GM12878 (cell line): ENCODE measurements at regions not wholly inside any gene's neighbourhood (a gene's known extent, or its start where the extent isn't known, plus 50 kb on each side); places are given as distances from the start of the nearest gene placed in this dataset.

ENCODE experiments used
- ATAC-seq: fragments of 200-7000 bp; cut with Tn5 transposase; 3 replicates; pipeline ENCODE4 v1.9.1; 2020; ENCODE audit warnings: mild to moderate bottlenecking, moderate library complexity
- BruUV-seq: library from RNA; stranded (reverse); fragments of 400-500 nt; replicated peaks from 2 replicates; lab custom pipeline; 2021; lab: Mats Ljungman, UMichigan
- CTCF ChIA-PET: fragments of 300-600 bp; sonication (Branson Sonifier 250); formaldehyde crosslinking; extraction: SDS; loops from one replicate; lab custom pipeline; 2021; ENCODE audit warnings: inconsistent platforms; lab: Yijun Ruan, JAX
- POLR2A ChIA-PET: fragments of 350-600 bp; formaldehyde crosslinking; extraction: SDS; loops from one replicate; lab custom pipeline; 2021; ENCODE audit warnings: inconsistent platforms; lab: Charles Lee
- RAD21 ChIA-PET: fragments of 300-600 bp; sonication (Branson Sonifier 250); formaldehyde crosslinking; loops from one replicate; lab custom pipeline; 2023; ENCODE audit warnings: antibody characterized with exemption; ENCODE audit not compliant: unreplicated experiment; lab: Charles Lee
- SMC1A ChIA-PET: fragments of 300-600 bp; sonication (Branson Sonifier 250); formaldehyde crosslinking; loops from one replicate; lab custom pipeline; 2023; ENCODE audit not compliant: unreplicated experiment, uncharacterized antibody; lab: Charles Lee
- DNase-seq: peaks from one replicate; pipeline ENCODE4 v3.0.0-alpha.2; 2011; ENCODE audit warnings: low read depth, low spot score
- FAIRE-seq: peaks from 3 replicates; lab custom pipeline; 2011; peaks lifted over from hg19 to GRCh38; lab: Jason Lieb, UNC
- H2AFZ ChIP-seq: 2 replicates; pipeline ENCODE4 v1.6.0; 2011; ENCODE audit warnings: low read depth, low read length, control low read depth; ENCODE audit not compliant: control insufficient read depth
- H3K27ac ChIP-seq: 2 replicates; pipeline ENCODE4 v1.5.1; 2011; ENCODE audit warnings: control low read depth; ENCODE audit not compliant: control insufficient read depth, insufficient read depth
- H3K27me3 ChIP-seq, 2 experiments: replicated peaks in 1 of 2; 2 replicates each; pipeline versions ENCODE4 v1.6.0 to v1.6.1; 2011; ENCODE audit warnings: low read length in 1 of 2; ENCODE audit not compliant: control insufficient read depth in 2 of 2, insufficient read depth in 2 of 2
- H3K36me3 ChIP-seq, 2 experiments: 2 replicates each; pipeline ENCODE4 v1.5.1; 2011; ENCODE audit warnings: low read length in 1 of 2; ENCODE audit not compliant: control insufficient read depth in 2 of 2, insufficient read depth in 2 of 2
- H3K4me1 ChIP-seq: 2 replicates; pipeline ENCODE4 v1.6.1; 2011; ENCODE audit warnings: mild to moderate bottlenecking, low read length, moderate library complexity, mixed read lengths; ENCODE audit not compliant: control insufficient read depth, insufficient read depth
- H3K4me2 ChIP-seq: 2 replicates; pipeline ENCODE4 v1.6.0; 2011; ENCODE audit warnings: control low read depth; ENCODE audit not compliant: control insufficient read depth, insufficient read depth
- H3K4me3 ChIP-seq: fragments of 200-600 bp; sonication (generic); 2 replicates; pipeline ENCODE4 v1.5.1; 2016
- H3K79me2 ChIP-seq: 2 replicates; pipeline ENCODE4 v1.6.0; 2011; ENCODE audit warnings: low read length; ENCODE audit not compliant: control insufficient read depth, insufficient read depth
- H3K9ac ChIP-seq: 2 replicates; pipeline ENCODE4 v1.8.0; 2011; ENCODE audit warnings: low read length, control low read depth, mixed read lengths; ENCODE audit not compliant: control insufficient read depth, insufficient read depth
- H3K9me3 ChIP-seq: replicated peaks from 3 replicates; pipeline ENCODE4 v1.5.1; 2011; ENCODE audit warnings: mild to moderate bottlenecking, low read length; ENCODE audit not compliant: control insufficient read depth, insufficient read depth
- H4K20me1 ChIP-seq: 2 replicates; pipeline ENCODE4 v1.6.0; 2011; ENCODE audit not compliant: control insufficient read depth, insufficient read depth
- ASH2L ChIP-seq: fragments of 300-600, 200-600 bp; sonication (generic); IDR thresholded peaks from 2 replicates; pipeline ENCODE4 v1.6.1; 2017; ENCODE audit warnings: low read depth, mild to moderate bottlenecking, borderline replicate concordance
- CHD4 ChIP-seq: fragments of 200-600 bp; sonication (generic); IDR thresholded peaks from 2 replicates; pipeline ENCODE4 v1.6.1; 2016; ENCODE audit warnings: mild to moderate bottlenecking
- EED ChIP-seq: sonication (generic); IDR thresholded peaks from 2 replicates; pipeline ENCODE4 v1.6.1; 2016; ENCODE audit warnings: antibody characterized with exemption, low read depth
- GABPA ChIP-seq: IDR thresholded peaks from 2 replicates; pipeline ENCODE4 v1.6.1; 2014; ENCODE audit warnings: antibody characterized with exemption, low read depth, mild to moderate bottlenecking, inconsistent platforms
- JUNB ChIP-seq: IDR thresholded peaks from 2 replicates; pipeline ENCODE4 v1.6.1; 2016; ENCODE audit warnings: antibody characterized with exemption, mild to moderate bottlenecking
- POLR2AphosphoS5 ChIP-seq: IDR thresholded peaks from 2 replicates; pipeline ENCODE4 v1.6.1; 2011; ENCODE audit warnings: mild to moderate bottlenecking, low read length, inconsistent platforms
- RAD51 ChIP-seq: fragments of 450-650 bp; IDR thresholded peaks from 2 replicates; pipeline ENCODE4 v1.6.1; 2016; ENCODE audit warnings: moderate library complexity, mild to moderate bottlenecking, inconsistent platforms
- STAT3 ChIP-seq: IDR thresholded peaks from 2 replicates; pipeline ENCODE4 v1.6.1; 2011; ENCODE audit warnings: low read depth, low read length, improper control_type of control experiment
- TBL1XR1 ChIP-seq: IDR thresholded peaks from 2 replicates; pipeline ENCODE4 v1.6.1; 2012; ENCODE audit warnings: low read depth, low read length, improper control_type of control experiment
- ZNF24 ChIP-seq: fragments of 450-650 bp; IDR thresholded peaks from 2 replicates; pipeline ENCODE4 v1.6.1; 2017; ENCODE audit warnings: antibody characterized with exemption, mild to moderate bottlenecking
- whole genome bisulfite sequencing: methylation state at CpG from one replicate; pipeline ENCODE4 v1.1.6; 2016; ENCODE audit warnings: low lambda C conversion rate; ENCODE audit not compliant: insufficient replicate concordance, insufficient coverage; ENCODE audit errors: missing lambda C conversion rate; 5-methylcytosine and 5-hydroxymethylcytosine counted together
- in situ Hi-C: fragments of 300-500 bp; cut with MboI; formaldehyde crosslinking; loops from 9 replicates; pipeline ENCODE4 v1.14.3; 2018; ENCODE audit warnings: mixed read lengths
- intact Hi-C: fragments of 100-400 bp; cut with micrococcal nuclease; formaldehyde crosslinking; loops from one replicate; pipeline ENCODE4 v1.14.2; 2022; ENCODE audit not compliant: unreplicated experiment
- TF ChIP-seq, protein P1 (sequence below): fragments of 450-650 bp; IDR thresholded peaks from 2 replicates; pipeline ENCODE4 v1.6.1; 2017; ENCODE audit warnings: mild to moderate bottlenecking, moderate library complexity
- TF ChIP-seq, protein P2 (sequence below): IDR thresholded peaks from 2 replicates; pipeline ENCODE4 v1.6.1; 2011; ENCODE audit warnings: low read depth, low read length, improper control_type of control experiment, borderline replicate concordance
- TF ChIP-seq, protein P3 (sequence below): fragments of 450-650 bp; IDR thresholded peaks from 2 replicates; pipeline ENCODE4 v1.6.1; 2017; ENCODE audit warnings: antibody characterized with exemption, mild to moderate bottlenecking, moderate library complexity
- TF ChIP-seq, protein P4 (sequence below): fragments of 450-650 bp; formaldehyde crosslinking; IDR thresholded peaks from 2 replicates; pipeline ENCODE4 v1.4.0; 2022; ENCODE audit warnings: mild to moderate bottlenecking, moderate library complexity

DNA sequence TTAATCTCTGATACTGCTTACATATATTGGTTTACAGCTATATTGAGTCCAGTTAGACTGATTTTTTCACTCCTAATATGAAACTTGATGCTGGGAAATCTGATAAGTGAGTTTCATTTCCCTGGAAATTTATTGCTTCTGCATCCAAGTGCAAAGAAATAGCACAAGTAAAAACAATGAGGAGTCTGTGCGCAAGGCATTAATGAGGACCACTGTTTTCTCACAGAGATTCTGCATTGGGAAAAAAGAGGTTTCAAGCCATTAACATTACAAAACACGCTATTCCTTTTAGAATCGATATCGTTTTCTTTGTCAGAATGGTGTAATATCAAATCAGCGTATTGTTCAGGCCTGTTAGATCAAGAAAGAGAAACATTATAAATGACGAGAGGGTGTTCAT lies 723.3 kb upstream of the ARRDC4 start:
- Histone ChIP-seq H2AFZ (no peak overlapping the region), H3K79me2 (no peaks in the 10 kb centered on the region), H3K27ac (no peak overlapping the region), H4K20me1 (no peaks in the 10 kb centered on the region), H3K36me3 (no peaks in the 10 kb centered on the region), H3K4me2 (no peak overlapping the region), H3K9ac (no peak overlapping the region), H3K9me3 (no peaks in the 10 kb centered on the region), H3K27me3 (no peaks in the 10 kb centered on the region), H3K4me3 (no peak overlapping the region), H3K4me1 (no peaks in the 10 kb centered on the region)
- WGBS: 34% methylated on average over 6 of the region's 6 CpGs
- no peak for DNase-seq
- ChIA-PET SMC1A (interaction anchor here (1.0 to 1.7 kb wide), 4 partner anchors 8 to 879 kb away, joined by 3 to 5 read pairs (median 4); no protein-coding TSS in a partner anchor), POLR2A (no interaction called here), CTCF (interaction anchor here (0.6 to 1.7 kb wide), 3 partner anchors 9 to 745 kb away, joined by 3 to 5 read pairs (median 4); no protein-coding TSS in a partner anchor), RAD21 (interaction anchor here (1.6 to 6.3 kb wide), 3 partner anchors 8 to 910 kb away, joined by 3 to 40 read pairs (median 4); no protein-coding TSS in a partner anchor)
- BruUV-seq: no TSS peak
- intact Hi-C loops (loop anchor here (5.0 to 10.0 kb wide), 4 partner anchors 342 to 910 kb away; no protein-coding TSS in a partner anchor), in situ Hi-C loops (loop anchor here (10.0 kb wide), 3 partner anchors 882 to 1972 kb away; no protein-coding TSS in a partner anchor)
- no peak for FAIRE-seq
- no peak for ATAC-seq
- TF ChIP-seq TBL1XR1 (no peak), JUNB (no peak), CHD4 (no peak), RAD51 (no peak), GABPA (no peak), ZNF24 (no peak), STAT3 (no peak), POLR2AphosphoS5 (no peak), ASH2L (no peak), EED (no peak)
- TF ChIP-seq, protein P1, sequence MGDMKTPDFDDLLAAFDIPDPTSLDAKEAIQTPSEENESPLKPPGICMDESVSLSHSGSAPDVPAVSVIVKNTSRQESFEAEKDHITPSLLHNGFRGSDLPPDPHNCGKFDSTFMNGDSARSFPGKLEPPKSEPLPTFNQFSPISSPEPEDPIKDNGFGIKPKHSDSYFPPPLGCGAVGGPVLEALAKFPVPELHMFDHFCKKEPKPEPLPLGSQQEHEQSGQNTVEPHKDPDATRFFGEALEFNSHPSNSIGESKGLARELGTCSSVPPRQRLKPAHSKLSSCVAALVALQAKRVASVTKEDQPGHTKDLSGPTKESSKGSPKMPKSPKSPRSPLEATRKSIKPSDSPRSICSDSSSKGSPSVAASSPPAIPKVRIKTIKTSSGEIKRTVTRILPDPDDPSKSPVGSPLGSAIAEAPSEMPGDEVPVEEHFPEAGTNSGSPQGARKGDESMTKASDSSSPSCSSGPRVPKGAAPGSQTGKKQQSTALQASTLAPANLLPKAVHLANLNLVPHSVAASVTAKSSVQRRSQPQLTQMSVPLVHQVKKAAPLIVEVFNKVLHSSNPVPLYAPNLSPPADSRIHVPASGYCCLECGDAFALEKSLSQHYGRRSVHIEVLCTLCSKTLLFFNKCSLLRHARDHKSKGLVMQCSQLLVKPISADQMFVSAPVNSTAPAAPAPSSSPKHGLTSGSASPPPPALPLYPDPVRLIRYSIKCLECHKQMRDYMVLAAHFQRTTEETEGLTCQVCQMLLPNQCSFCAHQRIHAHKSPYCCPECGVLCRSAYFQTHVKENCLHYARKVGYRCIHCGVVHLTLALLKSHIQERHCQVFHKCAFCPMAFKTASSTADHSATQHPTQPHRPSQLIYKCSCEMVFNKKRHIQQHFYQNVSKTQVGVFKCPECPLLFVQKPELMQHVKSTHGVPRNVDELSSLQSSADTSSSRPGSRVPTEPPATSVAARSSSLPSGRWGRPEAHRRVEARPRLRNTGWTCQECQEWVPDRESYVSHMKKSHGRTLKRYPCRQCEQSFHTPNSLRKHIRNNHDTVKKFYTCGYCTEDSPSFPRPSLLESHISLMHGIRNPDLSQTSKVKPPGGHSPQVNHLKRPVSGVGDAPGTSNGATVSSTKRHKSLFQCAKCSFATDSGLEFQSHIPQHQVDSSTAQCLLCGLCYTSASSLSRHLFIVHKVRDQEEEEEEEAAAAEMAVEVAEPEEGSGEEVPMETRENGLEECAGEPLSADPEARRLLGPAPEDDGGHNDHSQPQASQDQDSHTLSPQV: no peak
- TF ChIP-seq, protein P2, sequence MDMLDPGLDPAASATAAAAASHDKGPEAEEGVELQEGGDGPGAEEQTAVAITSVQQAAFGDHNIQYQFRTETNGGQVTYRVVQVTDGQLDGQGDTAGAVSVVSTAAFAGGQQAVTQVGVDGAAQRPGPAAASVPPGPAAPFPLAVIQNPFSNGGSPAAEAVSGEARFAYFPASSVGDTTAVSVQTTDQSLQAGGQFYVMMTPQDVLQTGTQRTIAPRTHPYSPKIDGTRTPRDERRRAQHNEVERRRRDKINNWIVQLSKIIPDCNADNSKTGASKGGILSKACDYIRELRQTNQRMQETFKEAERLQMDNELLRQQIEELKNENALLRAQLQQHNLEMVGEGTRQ: no peak
- TF ChIP-seq, protein P3, sequence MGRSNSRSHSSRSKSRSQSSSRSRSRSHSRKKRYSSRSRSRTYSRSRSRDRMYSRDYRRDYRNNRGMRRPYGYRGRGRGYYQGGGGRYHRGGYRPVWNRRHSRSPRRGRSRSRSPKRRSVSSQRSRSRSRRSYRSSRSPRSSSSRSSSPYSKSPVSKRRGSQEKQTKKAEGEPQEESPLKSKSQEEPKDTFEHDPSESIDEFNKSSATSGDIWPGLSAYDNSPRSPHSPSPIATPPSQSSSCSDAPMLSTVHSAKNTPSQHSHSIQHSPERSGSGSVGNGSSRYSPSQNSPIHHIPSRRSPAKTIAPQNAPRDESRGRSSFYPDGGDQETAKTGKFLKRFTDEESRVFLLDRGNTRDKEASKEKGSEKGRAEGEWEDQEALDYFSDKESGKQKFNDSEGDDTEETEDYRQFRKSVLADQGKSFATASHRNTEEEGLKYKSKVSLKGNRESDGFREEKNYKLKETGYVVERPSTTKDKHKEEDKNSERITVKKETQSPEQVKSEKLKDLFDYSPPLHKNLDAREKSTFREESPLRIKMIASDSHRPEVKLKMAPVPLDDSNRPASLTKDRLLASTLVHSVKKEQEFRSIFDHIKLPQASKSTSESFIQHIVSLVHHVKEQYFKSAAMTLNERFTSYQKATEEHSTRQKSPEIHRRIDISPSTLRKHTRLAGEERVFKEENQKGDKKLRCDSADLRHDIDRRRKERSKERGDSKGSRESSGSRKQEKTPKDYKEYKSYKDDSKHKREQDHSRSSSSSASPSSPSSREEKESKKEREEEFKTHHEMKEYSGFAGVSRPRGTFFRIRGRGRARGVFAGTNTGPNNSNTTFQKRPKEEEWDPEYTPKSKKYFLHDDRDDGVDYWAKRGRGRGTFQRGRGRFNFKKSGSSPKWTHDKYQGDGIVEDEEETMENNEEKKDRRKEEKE: no peak
- TF ChIP-seq, protein P4, sequence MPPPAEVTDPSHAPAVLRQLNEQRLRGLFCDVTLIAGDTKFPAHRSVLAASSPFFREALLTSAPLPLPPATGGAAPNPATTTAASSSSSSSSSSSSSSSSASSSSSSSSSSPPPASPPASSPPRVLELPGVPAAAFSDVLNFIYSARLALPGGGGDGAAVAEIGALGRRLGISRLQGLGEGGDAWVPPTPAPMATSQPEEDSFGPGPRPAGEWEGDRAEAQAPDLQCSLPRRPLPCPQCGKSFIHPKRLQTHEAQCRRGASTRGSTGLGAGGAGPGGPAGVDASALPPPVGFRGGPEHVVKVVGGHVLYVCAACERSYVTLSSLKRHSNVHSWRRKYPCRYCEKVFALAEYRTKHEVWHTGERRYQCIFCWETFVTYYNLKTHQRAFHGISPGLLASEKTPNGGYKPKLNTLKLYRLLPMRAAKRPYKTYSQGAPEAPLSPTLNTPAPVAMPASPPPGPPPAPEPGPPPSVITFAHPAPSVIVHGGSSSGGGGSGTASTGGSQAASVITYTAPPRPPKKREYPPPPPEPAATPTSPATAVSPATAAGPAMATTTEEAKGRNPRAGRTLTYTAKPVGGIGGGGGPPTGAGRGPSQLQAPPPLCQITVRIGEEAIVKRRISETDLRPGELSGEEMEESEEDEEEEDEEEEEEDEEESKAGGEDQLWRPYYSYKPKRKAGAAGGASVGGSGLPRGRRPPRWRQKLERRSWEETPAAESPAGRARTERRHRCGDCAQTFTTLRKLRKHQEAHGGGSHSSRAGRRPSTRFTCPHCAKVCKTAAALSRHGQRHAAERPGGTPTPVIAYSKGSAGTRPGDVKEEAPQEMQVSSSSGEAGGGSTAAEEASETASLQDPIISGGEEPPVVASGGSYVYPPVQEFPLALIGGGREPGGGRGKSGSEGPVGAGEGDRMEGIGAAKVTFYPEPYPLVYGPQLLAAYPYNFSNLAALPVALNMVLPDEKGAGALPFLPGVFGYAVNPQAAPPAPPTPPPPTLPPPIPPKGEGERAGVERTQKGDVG (CRISPR knock-in tag): no peak
